Testis (tissue), 2 donors: ENCODE measurements at regions not wholly inside any gene's neighbourhood (a gene's known extent, or its start where the extent isn't known, plus 50 kb on each side); places are given as distances from the start of the nearest gene placed in this dataset.

Source experiments
- DNase-seq: peaks from one replicate; pipeline ENCODE4 v3.0.0-alpha.2; 2019
- H3K27ac ChIP-seq, 2 donors: fragments of 200-600 bp; sonication (generic); one replicate each; pipeline ENCODE4 v1.5.1; 2019
- H3K27me3 ChIP-seq: fragments of 200-600 bp; sonication (generic); one replicate; pipeline ENCODE4 v1.5.1; 2019
- H3K36me3 ChIP-seq: fragments of 200-600 bp; sonication (generic); one replicate; pipeline ENCODE4 v1.5.1; 2017; ENCODE audit warnings: low read depth; ENCODE audit errors: missing control alignments
- H3K4me1 ChIP-seq: fragments of 200-600 bp; sonication (generic); one replicate; pipeline ENCODE4 v1.5.1; 2019
- H3K4me3 ChIP-seq, 2 donors: fragments of 200-600 bp; sonication (generic); one replicate each; pipeline ENCODE4 v1.5.1; 2017 to 2019
- H3K9me3 ChIP-seq: fragments of 200-600 bp; sonication (generic); one replicate; pipeline ENCODE4 v1.5.1; 2017
- POLR2A ChIP-seq: fragments of 450-650 bp; IDR thresholded peaks from one replicate; pipeline ENCODE4 v1.6.1; 2017; ENCODE audit warnings: antibody characterized with exemption, mild to moderate bottlenecking, moderate library complexity
- WGBS, 2 donors: methylation state at CpG; one replicate each; pipeline ENCODE4 v1.1.5; 2018; 5-methylcytosine and 5-hydroxymethylcytosine counted together
- intact Hi-C: fragments of 100-400 bp; cut with DNase I; formaldehyde crosslinking; loops from one replicate; pipeline ENCODE4 v1.15.1; 2023; ENCODE audit warnings: low total_unique reads
- TF ChIP-seq, protein P1 (sequence below), 3 experiments: fragments of 450-650 bp in 2 of 3; fragments of 200-600 bp in 1 of 3; sonication (generic) in 1 of 3; IDR thresholded peaks; one replicate each; pipeline ENCODE4 v1.5.1; 2016 to 2019; ENCODE audit warnings: antibody characterized with exemption in 3 of 3, mild to moderate bottlenecking in 2 of 3, moderate library complexity in 1 of 3

DNA sequence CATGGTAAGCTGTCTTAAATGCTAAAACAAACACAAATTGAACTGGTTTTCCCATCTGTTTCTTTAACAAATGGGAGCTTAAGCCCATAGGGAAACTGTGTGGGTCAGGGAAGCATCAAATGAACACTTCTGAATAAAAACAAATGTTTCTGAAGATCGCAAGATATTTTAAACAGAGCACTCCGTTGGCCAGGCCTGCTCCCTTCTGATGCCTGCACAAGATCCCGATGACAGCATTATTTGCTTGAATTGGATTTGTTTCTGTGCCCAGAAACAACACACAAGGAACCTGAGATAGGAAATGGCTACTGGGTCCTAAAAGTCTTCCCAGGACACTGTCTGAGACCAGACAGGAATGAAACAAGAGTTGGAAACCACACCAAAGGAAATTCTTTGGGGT is 425.8 kb upstream of the ZFHX3 start:
- Histone ChIP-seq H3K4me3 (no peak overlapping the region), H3K9me3 (no peaks in the 10 kb centered on the region), H3K36me3 (no peaks in the 10 kb centered on the region), H3K4me1 (no peaks in the 10 kb centered on the region), H3K27me3 (no peaks in the 10 kb centered on the region), H3K27ac (no peak overlapping the region)
- 57 to 73% methylated on average over 3 of the region's 3 CpGs for WGBS, 2 donors
- intact Hi-C loops: no loop called here
- no peak for DNase-seq
- no peak for TF ChIP-seq POLR2A
- TF ChIP-seq, protein P1, sequence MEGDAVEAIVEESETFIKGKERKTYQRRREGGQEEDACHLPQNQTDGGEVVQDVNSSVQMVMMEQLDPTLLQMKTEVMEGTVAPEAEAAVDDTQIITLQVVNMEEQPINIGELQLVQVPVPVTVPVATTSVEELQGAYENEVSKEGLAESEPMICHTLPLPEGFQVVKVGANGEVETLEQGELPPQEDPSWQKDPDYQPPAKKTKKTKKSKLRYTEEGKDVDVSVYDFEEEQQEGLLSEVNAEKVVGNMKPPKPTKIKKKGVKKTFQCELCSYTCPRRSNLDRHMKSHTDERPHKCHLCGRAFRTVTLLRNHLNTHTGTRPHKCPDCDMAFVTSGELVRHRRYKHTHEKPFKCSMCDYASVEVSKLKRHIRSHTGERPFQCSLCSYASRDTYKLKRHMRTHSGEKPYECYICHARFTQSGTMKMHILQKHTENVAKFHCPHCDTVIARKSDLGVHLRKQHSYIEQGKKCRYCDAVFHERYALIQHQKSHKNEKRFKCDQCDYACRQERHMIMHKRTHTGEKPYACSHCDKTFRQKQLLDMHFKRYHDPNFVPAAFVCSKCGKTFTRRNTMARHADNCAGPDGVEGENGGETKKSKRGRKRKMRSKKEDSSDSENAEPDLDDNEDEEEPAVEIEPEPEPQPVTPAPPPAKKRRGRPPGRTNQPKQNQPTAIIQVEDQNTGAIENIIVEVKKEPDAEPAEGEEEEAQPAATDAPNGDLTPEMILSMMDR (IDR thresholded peaks at IDR 0.05): no peak

DNA sequence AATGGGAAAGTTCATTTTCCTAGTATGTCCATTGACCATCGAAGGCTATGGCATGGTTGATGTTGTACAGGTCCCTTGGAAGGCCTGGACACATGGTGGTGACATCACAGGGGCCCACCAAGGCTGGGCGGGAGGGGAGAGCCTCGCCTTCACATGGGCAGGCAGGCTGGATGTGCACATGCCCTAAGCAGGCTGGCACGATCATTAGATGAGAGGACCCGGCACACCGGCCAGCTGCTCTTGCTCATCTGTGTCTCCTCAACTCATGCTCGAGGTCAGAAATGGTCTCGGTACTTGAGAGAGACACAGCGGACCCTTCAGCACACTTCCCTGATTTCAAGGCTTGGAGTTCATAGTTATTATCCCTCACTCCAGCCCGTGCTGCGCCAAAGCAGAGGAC is 416.9 kb upstream of the ZFHX3 start:
- H3K36me3 ChIP-seq: no peaks in the 10 kb centered on the region
- no peaks in the 10 kb centered on the region for H3K27me3 ChIP-seq
- TF ChIP-seq, protein P1 (IDR thresholded peaks at IDR 0.05): no peak
- TF ChIP-seq POLR2A: no peak
- intact Hi-C loops: no loop called here
- H3K9me3 ChIP-seq: no peaks in the 10 kb centered on the region
- no peaks in the 10 kb centered on the region for H3K4me1 ChIP-seq
- 76 to 77% methylated on average over 4 to 11 of the region's 11 CpGs for WGBS, 2 donors
- H3K27ac ChIP-seq: no peak overlapping the region
- H3K4me3 ChIP-seq: no peak overlapping the region
- no peak for DNase-seq

- Histone ChIP-seq H3K9me3 (no peaks in the 10 kb centered on the region), H3K27me3 (no peaks in the 10 kb centered on the region), H3K27ac (no peak overlapping the region), H3K36me3 (no peaks in the 10 kb centered on the region), H3K4me3 (no peak overlapping the region), H3K4me1 (no peaks in the 10 kb centered on the region)
- 95% methylated on average over 5 of the region's 5 CpGs for WGBS, 2 donors
- TF ChIP-seq, protein P1 (IDR thresholded peaks at IDR 0.05): no peak
- TF ChIP-seq POLR2A: no peak
- intact Hi-C loops: no loop called here
- DNase-seq: no peak
Measured at GRCh38 chr16:73459586-73459985, 411.7 kb upstream of the ZFHX3 start.

GRCh38 chr16:73457851-73458250 is 409.9 kb upstream of the ZFHX3 start:
- Histone ChIP-seq H3K27me3 (no peaks in the 10 kb centered on the region), H3K4me3 (no peak overlapping the region), H3K36me3 (no peaks in the 10 kb centered on the region), H3K9me3 (no peaks in the 10 kb centered on the region), H3K4me1 (no peaks in the 10 kb centered on the region), H3K27ac (no peak overlapping the region)
- WGBS, 2 donors: 94 to 96% methylated on average over 1 of the region's 1 CpG
- no peak for TF ChIP-seq POLR2A
- TF ChIP-seq, protein P1 (IDR thresholded peaks at IDR 0.05): no peak
- no peak for DNase-seq
- intact Hi-C loops: no loop called here

- Histone ChIP-seq H3K4me1 (no peaks in the 10 kb centered on the region), H3K9me3 (no peaks in the 10 kb centered on the region), H3K4me3 (no peak overlapping the region), H3K27ac (no peak overlapping the region), H3K27me3 (no peaks in the 10 kb centered on the region), H3K36me3 (no peaks in the 10 kb centered on the region)
- DNase-seq: no peak
- no peak for TF ChIP-seq POLR2A
- TF ChIP-seq, protein P1 (IDR thresholded peaks at IDR 0.05): no peak
- WGBS, 2 donors: 90 to 93% methylated on average over 3 of the region's 3 CpGs
- intact Hi-C loops: no loop called here
Measured at GRCh38 chr16:73448970-73449369, 401.0 kb upstream of the ZFHX3 start.
